ENCODE measurements at regions not wholly inside any gene's neighbourhood (a gene's known extent, or its start where the extent isn't known, plus 50 kb on each side); places are given as distances from the start of the nearest gene placed in this dataset.

DNA sequence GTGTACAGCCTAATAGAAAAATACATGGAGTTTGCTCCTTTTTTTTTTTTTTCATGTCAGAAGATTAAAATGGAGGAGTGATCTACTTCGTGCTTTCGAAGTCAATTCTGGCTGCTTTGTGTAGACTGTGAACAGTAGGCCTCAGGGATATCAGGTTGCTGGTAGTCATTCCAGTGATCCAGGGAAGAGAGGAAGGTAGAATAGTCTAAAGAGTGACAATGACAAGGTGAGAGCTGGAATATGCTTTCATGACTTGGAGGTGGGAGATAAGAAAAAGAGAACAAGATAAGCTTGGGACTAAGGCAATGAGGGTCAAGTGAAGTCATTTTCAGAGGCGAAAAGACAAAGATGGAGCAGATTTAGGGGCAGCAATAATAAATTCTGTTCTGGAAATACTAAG, 111.3 kb upstream of the MIR17HG start:
- no peak for TF ChIP-seq CTCF (IDR thresholded peaks at IDR 0.05; ENCODE audit: low read depth, low read length, missing input control)
- TF ChIP-seq, protein P1, sequence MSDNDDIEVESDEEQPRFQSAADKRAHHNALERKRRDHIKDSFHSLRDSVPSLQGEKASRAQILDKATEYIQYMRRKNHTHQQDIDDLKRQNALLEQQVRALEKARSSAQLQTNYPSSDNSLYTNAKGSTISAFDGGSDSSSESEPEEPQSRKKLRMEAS (IDR thresholded peaks at IDR 0.05) = no peak
- TF ChIP-seq, protein P2, sequence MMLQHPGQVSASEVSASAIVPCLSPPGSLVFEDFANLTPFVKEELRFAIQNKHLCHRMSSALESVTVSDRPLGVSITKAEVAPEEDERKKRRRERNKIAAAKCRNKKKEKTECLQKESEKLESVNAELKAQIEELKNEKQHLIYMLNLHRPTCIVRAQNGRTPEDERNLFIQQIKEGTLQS (IDR thresholded peaks at IDR 0.05) = no peak
- TF ChIP-seq GABPA (IDR thresholded peaks at IDR 0.05 in 1 of 2, conservative IDR thresholded peaks at IDR 0.05 in 1 of 2) = no peak
- TF ChIP-seq, protein P3, sequence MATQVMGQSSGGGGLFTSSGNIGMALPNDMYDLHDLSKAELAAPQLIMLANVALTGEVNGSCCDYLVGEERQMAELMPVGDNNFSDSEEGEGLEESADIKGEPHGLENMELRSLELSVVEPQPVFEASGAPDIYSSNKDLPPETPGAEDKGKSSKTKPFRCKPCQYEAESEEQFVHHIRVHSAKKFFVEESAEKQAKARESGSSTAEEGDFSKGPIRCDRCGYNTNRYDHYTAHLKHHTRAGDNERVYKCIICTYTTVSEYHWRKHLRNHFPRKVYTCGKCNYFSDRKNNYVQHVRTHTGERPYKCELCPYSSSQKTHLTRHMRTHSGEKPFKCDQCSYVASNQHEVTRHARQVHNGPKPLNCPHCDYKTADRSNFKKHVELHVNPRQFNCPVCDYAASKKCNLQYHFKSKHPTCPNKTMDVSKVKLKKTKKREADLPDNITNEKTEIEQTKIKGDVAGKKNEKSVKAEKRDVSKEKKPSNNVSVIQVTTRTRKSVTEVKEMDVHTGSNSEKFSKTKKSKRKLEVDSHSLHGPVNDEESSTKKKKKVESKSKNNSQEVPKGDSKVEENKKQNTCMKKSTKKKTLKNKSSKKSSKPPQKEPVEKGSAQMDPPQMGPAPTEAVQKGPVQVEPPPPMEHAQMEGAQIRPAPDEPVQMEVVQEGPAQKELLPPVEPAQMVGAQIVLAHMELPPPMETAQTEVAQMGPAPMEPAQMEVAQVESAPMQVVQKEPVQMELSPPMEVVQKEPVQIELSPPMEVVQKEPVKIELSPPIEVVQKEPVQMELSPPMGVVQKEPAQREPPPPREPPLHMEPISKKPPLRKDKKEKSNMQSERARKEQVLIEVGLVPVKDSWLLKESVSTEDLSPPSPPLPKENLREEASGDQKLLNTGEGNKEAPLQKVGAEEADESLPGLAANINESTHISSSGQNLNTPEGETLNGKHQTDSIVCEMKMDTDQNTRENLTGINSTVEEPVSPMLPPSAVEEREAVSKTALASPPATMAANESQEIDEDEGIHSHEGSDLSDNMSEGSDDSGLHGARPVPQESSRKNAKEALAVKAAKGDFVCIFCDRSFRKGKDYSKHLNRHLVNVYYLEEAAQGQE (IDR thresholded peaks at IDR 0.05) = no peak
- TF ChIP-seq FOXA1 (IDR thresholded peaks at IDR 0.05) = no peak
- TF ChIP-seq NR2F2 (IDR thresholded peaks at IDR 0.05) = no peak
- no peak for TF ChIP-seq ZBTB33 (IDR thresholded peaks at IDR 0.05)
- TF ChIP-seq YY1 (IDR thresholded peaks at IDR 0.05) = no peak
- TF ChIP-seq RAD21 (IDR thresholded peaks at IDR 0.05) = no peak
- TF ChIP-seq SP1 (IDR thresholded peaks at IDR 0.05) = no peak

Data from liver (tissue), 3 donors.